ENCODE measurements at regions not wholly inside any gene's neighbourhood (a gene's known extent, or its start where the extent isn't known, plus 50 kb on each side); places are given as distances from the start of the nearest gene placed in this dataset.

GRCh38 chr15:87239582-87240230 is 1016.8 kb downstream of the NTRK3 start:
- no peak for TF ChIP-seq CTCF (conservative IDR thresholded peaks at IDR 0.05; ENCODE audit: low read depth, low read length)
- TF ChIP-seq EZH2 (IDR thresholded peaks at IDR 0.05; ENCODE audit: borderline replicate concordance, low read depth, low read length, poor library complexity, severe bottlenecking), result no peak

All from A673 (cell line).